GM13976 (cell line): ENCODE measurements at regions not wholly inside any gene's neighbourhood (a gene's known extent, or its start where the extent isn't known, plus 50 kb on each side); places are given as distances from the start of the nearest gene placed in this dataset.
"Not testable (repeated sequence)": the region's sequence is repeated elsewhere in the genome, so short reads cannot be mapped to it uniquely, and the experiment has no call there.

Experiments
- DNase-seq: peaks from one replicate; pipeline ENCODE4 v3.0.0; 2012; ENCODE audit warnings: low spot score
- CTCF ChIP-seq: IDR thresholded peaks from 2 replicates; pipeline ENCODE4 v1.5.1; 2012; ENCODE audit warnings: borderline replicate concordance, mild to moderate bottlenecking; ENCODE audit not compliant: insufficient read depth; ENCODE audit errors: extremely low read depth, missing control alignments, control extremely low read depth
- in situ Hi-C: fragments of 300-500 bp; cut with MboI; formaldehyde crosslinking; loops from one replicate; pipeline ENCODE4 v1.12.0; 2022; ENCODE audit warnings: low sequenced_read_pairs, mixed read lengths, inconsistent platforms; ENCODE audit not compliant: unreplicated experiment

GRCh38 chr7:127478024-127478355, 85.5 kb upstream of the ZNF800 start:
- no peak for TF ChIP-seq CTCF
- no peak for DNase-seq
- in situ Hi-C loops = no loop called here

GRCh38 chr7:127477295-127478023, 85.0 kb upstream of the ZNF800 start:
- in situ Hi-C loops = no loop called here
- TF ChIP-seq CTCF = no peak
- no peak for DNase-seq

- no peak for TF ChIP-seq CTCF
- in situ Hi-C loops = no loop called here
- no peak for DNase-seq
Observed at GRCh38 chr7:127476618-127477017, 84.1 kb upstream of the ZNF800 start.

- no peak for TF ChIP-seq CTCF
- in situ Hi-C loops = no loop called here
- no peak for DNase-seq
Observed at GRCh38 chr7:127474457-127474856, 81.9 kb upstream of the ZNF800 start.

GRCh38 chr7:127473409-127473808, 80.9 kb upstream of the ZNF800 start:
- in situ Hi-C loops = no loop called here
- no peak for DNase-seq
- TF ChIP-seq CTCF = no peak

GRCh38 chr7:127460077-127460476, 67.6 kb upstream of the ZNF800 start:
- TF ChIP-seq CTCF = no peak
- DNase-seq = no peak
- in situ Hi-C loops = no loop called here

GRCh38 chr7:127451258-127451657, 58.8 kb upstream of the ZNF800 start:
- in situ Hi-C loops, DNase-seq: not testable (repeated sequence)
